Omental fat pad (tissue), 3 donors: ENCODE measurements at regions not wholly inside any gene's neighbourhood (a gene's known extent, or its start where the extent isn't known, plus 50 kb on each side); places are given as distances from the start of the nearest gene placed in this dataset.

Source experiments
- ATAC-seq: fragments of 150-250 bp; one replicate; pipeline ENCODE4 v1.9.1; 2016; ENCODE audit warnings: mild to moderate bottlenecking, moderate library complexity; ENCODE audit not compliant: low FRiP score
- DNase-seq: peaks from one replicate; pipeline ENCODE4 v3.0.0-alpha.2; 2019; ENCODE audit warnings: low spot score
- CTCF ChIP-seq, 3 donors: fragments of 450-650 bp; IDR thresholded peaks; one replicate each; pipeline ENCODE4 v1.5.1; 2016 to 2017; ENCODE audit warnings: antibody characterized with exemption in 3 of 3, mild to moderate bottlenecking in 3 of 3, moderate library complexity in 2 of 3

- TF ChIP-seq CTCF (IDR thresholded peaks at IDR 0.05) = no peak
- ATAC-seq = no peak
- no peak for DNase-seq
Observed at GRCh38 chr2:607172-607571, 70.0 kb downstream of the TMEM18 start.

- DNase-seq (no peak), ATAC-seq (no peak)
- no peak for TF ChIP-seq CTCF (IDR thresholded peaks at IDR 0.05)
Observed at GRCh38 chr2:605674-606608, 71.3 kb downstream of the TMEM18 start.

GRCh38 chr2:604854-605524, 72.2 kb downstream of the TMEM18 start:
- ATAC-seq (no peak), DNase-seq (no peak)
- TF ChIP-seq CTCF (IDR thresholded peaks at IDR 0.05) = no peak

- TF ChIP-seq CTCF (IDR thresholded peaks at IDR 0.05) = no peak
- ATAC-seq = no peak
- DNase-seq = no peak
Observed at GRCh38 chr2:604385-604784, 72.8 kb downstream of the TMEM18 start.

GRCh38 chr2:603869-604268, 73.3 kb downstream of the TMEM18 start:
- DNase-seq (no peak), ATAC-seq (no peak)
- TF ChIP-seq CTCF (IDR thresholded peaks at IDR 0.05) = no peak

- no peak for DNase-seq
- no peak for TF ChIP-seq CTCF (IDR thresholded peaks at IDR 0.05)
- ATAC-seq = no peak
Observed at GRCh38 chr2:603427-603826, 73.8 kb downstream of the TMEM18 start.
